ENCODE measurements at regions not wholly inside any gene's neighbourhood (a gene's known extent, or its start where the extent isn't known, plus 50 kb on each side); places are given as distances from the start of the nearest gene placed in this dataset.

DNA sequence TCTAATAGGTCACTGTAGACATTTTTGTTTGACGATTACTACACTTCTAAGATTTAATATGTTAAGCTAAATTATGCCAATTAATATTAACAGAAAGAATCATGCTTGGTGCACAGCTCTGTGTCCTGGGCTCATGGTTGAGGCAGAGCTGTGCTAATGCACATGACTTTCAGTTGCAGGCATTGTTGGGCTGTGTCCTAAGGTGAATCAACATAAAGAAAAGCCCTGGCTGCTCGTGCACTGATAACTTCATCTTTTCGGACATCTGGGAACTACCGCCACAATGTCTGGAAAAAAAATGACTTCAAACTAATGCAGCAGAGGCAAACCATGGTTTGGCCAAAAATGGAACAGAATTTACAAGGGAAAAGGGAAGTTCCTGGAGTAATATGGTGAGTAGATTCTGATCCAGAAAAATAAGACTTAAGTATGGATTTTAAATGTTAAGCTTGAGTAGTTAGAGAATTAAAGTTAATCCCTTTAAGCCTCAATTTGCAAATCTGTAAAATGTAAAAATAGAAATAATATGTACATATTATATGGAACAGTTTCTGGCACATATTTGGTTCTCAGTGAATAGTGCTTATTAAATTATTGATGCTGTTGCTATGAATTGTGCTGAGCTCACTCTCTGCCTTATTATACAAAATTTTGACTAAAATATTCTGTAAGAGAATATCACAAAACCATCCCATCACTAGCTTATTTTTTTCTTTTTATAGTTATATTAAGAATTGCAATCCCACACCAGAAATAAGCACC is 186.1 kb downstream of the BRINP2 start:
- H3K4me3 ChIP-seq (ENCODE audit: low read length): no peak overlapping the region
- DNase-seq (ENCODE audit: low read depth): no peak
- TF ChIP-seq, protein P1, sequence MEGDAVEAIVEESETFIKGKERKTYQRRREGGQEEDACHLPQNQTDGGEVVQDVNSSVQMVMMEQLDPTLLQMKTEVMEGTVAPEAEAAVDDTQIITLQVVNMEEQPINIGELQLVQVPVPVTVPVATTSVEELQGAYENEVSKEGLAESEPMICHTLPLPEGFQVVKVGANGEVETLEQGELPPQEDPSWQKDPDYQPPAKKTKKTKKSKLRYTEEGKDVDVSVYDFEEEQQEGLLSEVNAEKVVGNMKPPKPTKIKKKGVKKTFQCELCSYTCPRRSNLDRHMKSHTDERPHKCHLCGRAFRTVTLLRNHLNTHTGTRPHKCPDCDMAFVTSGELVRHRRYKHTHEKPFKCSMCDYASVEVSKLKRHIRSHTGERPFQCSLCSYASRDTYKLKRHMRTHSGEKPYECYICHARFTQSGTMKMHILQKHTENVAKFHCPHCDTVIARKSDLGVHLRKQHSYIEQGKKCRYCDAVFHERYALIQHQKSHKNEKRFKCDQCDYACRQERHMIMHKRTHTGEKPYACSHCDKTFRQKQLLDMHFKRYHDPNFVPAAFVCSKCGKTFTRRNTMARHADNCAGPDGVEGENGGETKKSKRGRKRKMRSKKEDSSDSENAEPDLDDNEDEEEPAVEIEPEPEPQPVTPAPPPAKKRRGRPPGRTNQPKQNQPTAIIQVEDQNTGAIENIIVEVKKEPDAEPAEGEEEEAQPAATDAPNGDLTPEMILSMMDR (IDR thresholded peaks at IDR 0.05; ENCODE audit: insufficient read depth, low read depth, low read length, missing control alignments): no peak

DNA sequence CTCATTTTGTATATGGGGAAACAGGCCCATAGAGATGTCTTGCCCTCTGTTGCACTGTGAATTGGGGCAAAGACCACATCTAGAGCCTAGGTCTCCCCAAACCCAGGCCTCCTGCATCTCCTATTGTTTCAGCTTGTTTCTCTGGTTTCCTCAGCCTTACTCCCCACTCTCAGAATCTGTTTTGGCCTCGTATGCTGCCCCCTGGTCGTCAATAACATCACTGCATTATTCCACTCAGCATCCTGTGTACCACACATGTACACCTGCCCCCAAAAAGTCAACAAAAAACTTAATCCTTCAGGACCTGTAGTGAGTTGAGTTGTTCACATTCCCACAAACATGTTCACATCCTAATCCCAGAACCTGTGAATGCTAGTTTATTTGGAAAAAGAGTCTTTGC is 184.8 kb downstream of the BRINP2 start:
- TF ChIP-seq, protein P1 (IDR thresholded peaks at IDR 0.05; ENCODE audit: insufficient read depth, low read depth, low read length, missing control alignments): peak; percentile 66
- H3K4me3 ChIP-seq (ENCODE audit: low read length): no peak overlapping the region
- DNase-seq (ENCODE audit: low read depth): peak; percentile 61

DNA sequence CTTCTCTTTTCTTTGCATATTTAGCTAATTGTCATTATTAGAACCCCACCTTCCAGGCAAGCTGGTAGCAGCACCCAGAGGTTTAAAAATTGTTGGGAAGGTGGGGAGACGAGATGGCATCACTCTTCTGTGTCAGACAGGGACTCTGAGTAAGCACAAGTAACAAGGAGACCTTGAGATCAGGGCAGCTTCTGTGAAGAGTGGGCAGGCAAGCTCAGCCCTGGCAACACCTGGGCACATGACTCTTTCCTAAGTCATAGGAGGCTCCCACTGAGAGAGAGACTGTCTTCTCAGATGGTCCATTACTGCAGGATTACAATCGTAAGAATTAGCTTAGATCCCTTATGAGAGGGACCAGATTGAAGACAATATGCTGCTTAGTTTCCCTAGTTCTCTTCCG is 183.5 kb downstream of the BRINP2 start:
- peak; percentile 23 for DNase-seq (ENCODE audit: low read depth)
- H3K4me3 ChIP-seq (ENCODE audit: low read length): no peak overlapping the region
- TF ChIP-seq, protein P1 (IDR thresholded peaks at IDR 0.05; ENCODE audit: insufficient read depth, low read depth, low read length, missing control alignments): no peak

DNA sequence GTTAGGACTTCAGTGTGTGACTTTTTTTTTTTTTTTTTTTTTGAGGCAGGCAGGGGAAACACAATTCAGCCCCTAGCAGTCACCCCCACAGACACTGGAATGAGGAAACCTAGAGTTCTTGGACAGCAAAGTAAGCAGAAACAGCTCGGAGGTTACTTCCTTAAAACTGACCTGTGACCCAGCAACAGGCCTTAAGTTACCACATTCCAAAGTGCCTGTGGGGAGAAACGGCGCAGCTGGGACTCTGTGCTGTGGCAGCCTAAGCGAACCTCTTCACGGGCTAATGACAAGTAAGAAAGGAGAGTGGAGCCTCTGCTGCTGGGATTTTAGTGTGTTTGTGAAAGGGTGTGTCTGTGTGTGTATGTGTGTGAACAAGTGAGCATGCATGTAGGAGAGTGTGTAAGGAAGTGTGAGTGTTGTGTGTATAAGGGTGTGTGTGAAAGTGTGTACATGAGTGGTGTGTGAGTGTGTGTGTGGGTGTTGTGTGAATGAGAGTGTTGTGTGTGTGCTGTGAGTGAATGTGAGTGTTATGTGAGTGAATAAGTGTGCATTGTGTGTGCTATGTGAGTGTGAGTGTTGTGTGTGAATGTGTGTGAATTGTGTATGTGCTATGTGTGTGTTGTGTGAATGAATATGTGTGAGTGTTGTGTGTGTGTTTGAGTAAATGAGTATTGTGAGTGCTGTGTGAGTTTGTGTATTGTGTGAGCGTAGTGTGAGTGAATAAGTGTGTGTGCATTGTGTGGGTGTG is 180.8 kb downstream of the BRINP2 start:
- TF ChIP-seq, protein P1 (IDR thresholded peaks at IDR 0.05; ENCODE audit: insufficient read depth, low read depth, low read length, missing control alignments): no peak
- H3K4me3 ChIP-seq (ENCODE audit: low read length): no peak overlapping the region
- DNase-seq (ENCODE audit: low read depth): no peak

DNA sequence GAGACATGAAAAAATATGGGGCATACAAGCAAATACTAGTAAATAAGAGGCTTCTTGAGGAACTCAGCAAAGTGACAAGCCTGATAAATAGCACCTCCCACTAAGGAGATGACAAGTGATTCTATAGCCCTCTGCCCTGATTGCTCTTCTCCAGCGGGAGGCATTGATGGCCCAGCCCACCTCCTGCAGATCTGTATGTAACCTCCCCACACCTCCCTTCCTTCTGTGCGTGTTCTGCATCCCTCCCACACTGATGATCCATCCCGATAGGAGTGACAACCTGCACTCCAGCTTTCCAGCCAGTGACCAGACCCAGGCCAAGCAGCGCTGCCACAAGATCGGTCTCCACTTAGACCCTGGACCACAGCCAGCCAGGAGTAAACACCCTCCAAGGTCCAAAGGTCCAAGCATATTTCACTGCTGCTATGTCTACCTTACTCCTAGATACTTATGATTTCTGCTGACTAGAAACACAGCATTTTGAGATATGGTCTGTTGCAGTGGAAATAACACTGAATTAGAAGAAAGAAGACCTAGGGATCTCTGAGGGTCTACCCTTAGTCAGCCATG is 176.1 kb downstream of the BRINP2 start:
- TF ChIP-seq, protein P1 (IDR thresholded peaks at IDR 0.05; ENCODE audit: insufficient read depth, low read depth, low read length, missing control alignments): no peak
- H3K4me3 ChIP-seq (ENCODE audit: low read length): no peak overlapping the region
- DNase-seq (ENCODE audit: low read depth): no peak

DNA sequence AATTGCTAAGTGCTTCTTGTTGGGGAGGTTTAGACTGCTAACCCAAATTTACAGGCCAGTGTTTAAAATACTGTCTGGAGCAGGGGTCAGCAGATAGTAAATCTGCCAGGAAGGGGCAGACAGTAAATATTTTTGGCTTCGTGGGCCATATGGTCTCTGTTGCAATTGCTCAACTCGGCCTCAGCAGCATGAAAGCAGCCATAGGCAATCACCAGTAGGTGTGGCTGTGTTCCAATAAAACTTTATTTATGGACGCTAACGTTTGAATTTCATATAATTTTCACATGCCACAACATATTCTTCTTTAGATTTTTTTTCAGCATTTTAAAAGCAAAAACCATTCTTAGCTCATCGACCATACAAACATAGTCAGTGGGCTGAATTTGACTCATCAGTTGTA is 172.7 kb downstream of the BRINP2 start:
- TF ChIP-seq, protein P1 (IDR thresholded peaks at IDR 0.05; ENCODE audit: insufficient read depth, low read depth, low read length, missing control alignments): no peak
- no peak overlapping the region for H3K4me3 ChIP-seq (ENCODE audit: low read length)
- DNase-seq (ENCODE audit: low read depth): no peak

All from epithelial cell of esophagus (primary cell).